GM12878 (cell line): ENCODE measurements at regions not wholly inside any gene's neighbourhood (a gene's known extent, or its start where the extent isn't known, plus 50 kb on each side); places are given as distances from the start of the nearest gene placed in this dataset.

Experiments used
- ATAC-seq: fragments of 200-7000 bp; cut with Tn5 transposase; 3 replicates; pipeline ENCODE4 v1.9.1; 2020; ENCODE audit warnings: mild to moderate bottlenecking, moderate library complexity
- BruUV-seq: library from RNA; stranded (reverse); fragments of 400-500 nt; replicated peaks from 2 replicates; lab custom pipeline; 2021; lab: Mats Ljungman, UMichigan
- CTCF ChIA-PET: fragments of 300-600 bp; sonication (Branson Sonifier 250); formaldehyde crosslinking; extraction: SDS; loops from one replicate; lab custom pipeline; 2021; ENCODE audit warnings: inconsistent platforms; lab: Yijun Ruan, JAX
- POLR2A ChIA-PET: fragments of 350-600 bp; formaldehyde crosslinking; extraction: SDS; loops from one replicate; lab custom pipeline; 2021; ENCODE audit warnings: inconsistent platforms; lab: Charles Lee
- RAD21 ChIA-PET: fragments of 300-600 bp; sonication (Branson Sonifier 250); formaldehyde crosslinking; loops from one replicate; lab custom pipeline; 2023; ENCODE audit warnings: antibody characterized with exemption; ENCODE audit not compliant: unreplicated experiment; lab: Charles Lee
- SMC1A ChIA-PET: fragments of 300-600 bp; sonication (Branson Sonifier 250); formaldehyde crosslinking; loops from one replicate; lab custom pipeline; 2023; ENCODE audit not compliant: unreplicated experiment, uncharacterized antibody; lab: Charles Lee
- DNase-seq: peaks from one replicate; pipeline ENCODE4 v3.0.0-alpha.2; 2011; ENCODE audit warnings: low read depth, low spot score
- FAIRE-seq: peaks from 3 replicates; lab custom pipeline; 2011; peaks lifted over from hg19 to GRCh38; lab: Jason Lieb, UNC
- H2AFZ ChIP-seq: 2 replicates; pipeline ENCODE4 v1.6.0; 2011; ENCODE audit warnings: low read depth, low read length, control low read depth; ENCODE audit not compliant: control insufficient read depth
- H3K27ac ChIP-seq: 2 replicates; pipeline ENCODE4 v1.5.1; 2011; ENCODE audit warnings: control low read depth; ENCODE audit not compliant: control insufficient read depth, insufficient read depth
- H3K27me3 ChIP-seq, 2 experiments: replicated peaks in 1 of 2; 2 replicates each; pipeline versions ENCODE4 v1.6.0 to v1.6.1; 2011; ENCODE audit warnings: low read length in 1 of 2; ENCODE audit not compliant: control insufficient read depth in 2 of 2, insufficient read depth in 2 of 2
- H3K36me3 ChIP-seq, 2 experiments: 2 replicates each; pipeline ENCODE4 v1.5.1; 2011; ENCODE audit warnings: low read length in 1 of 2; ENCODE audit not compliant: control insufficient read depth in 2 of 2, insufficient read depth in 2 of 2
- H3K4me1 ChIP-seq: 2 replicates; pipeline ENCODE4 v1.6.1; 2011; ENCODE audit warnings: mild to moderate bottlenecking, low read length, moderate library complexity, mixed read lengths; ENCODE audit not compliant: control insufficient read depth, insufficient read depth
- H3K4me2 ChIP-seq: 2 replicates; pipeline ENCODE4 v1.6.0; 2011; ENCODE audit warnings: control low read depth; ENCODE audit not compliant: control insufficient read depth, insufficient read depth
- H3K4me3 ChIP-seq: fragments of 200-600 bp; sonication (generic); 2 replicates; pipeline ENCODE4 v1.5.1; 2016
- H3K79me2 ChIP-seq: 2 replicates; pipeline ENCODE4 v1.6.0; 2011; ENCODE audit warnings: low read length; ENCODE audit not compliant: control insufficient read depth, insufficient read depth
- H3K9ac ChIP-seq: 2 replicates; pipeline ENCODE4 v1.8.0; 2011; ENCODE audit warnings: low read length, control low read depth, mixed read lengths; ENCODE audit not compliant: control insufficient read depth, insufficient read depth
- H3K9me3 ChIP-seq: replicated peaks from 3 replicates; pipeline ENCODE4 v1.5.1; 2011; ENCODE audit warnings: mild to moderate bottlenecking, low read length; ENCODE audit not compliant: control insufficient read depth, insufficient read depth
- H4K20me1 ChIP-seq: 2 replicates; pipeline ENCODE4 v1.6.0; 2011; ENCODE audit not compliant: control insufficient read depth, insufficient read depth
- ATF2 ChIP-seq: IDR thresholded peaks from 2 replicates; pipeline ENCODE4 v1.6.1; 2012; ENCODE audit warnings: low read length, inconsistent platforms
- BCL3 ChIP-seq: IDR thresholded peaks from 2 replicates; pipeline ENCODE4 v1.6.1; 2011; ENCODE audit warnings: borderline replicate concordance, low read depth, mild to moderate bottlenecking, moderate library complexity, low read length; ENCODE audit not compliant: insufficient read depth, poor library complexity, severe bottlenecking
- CBFB ChIP-seq: IDR thresholded peaks from 2 replicates; pipeline ENCODE4 v1.6.1; 2016; ENCODE audit warnings: antibody characterized with exemption, low read depth
- CHD1 ChIP-seq: IDR thresholded peaks from 2 replicates; pipeline ENCODE4 v1.6.1; 2012; ENCODE audit warnings: low read depth, low read length, improper control_type of control experiment
- CHD4 ChIP-seq: fragments of 200-600 bp; sonication (generic); IDR thresholded peaks from 2 replicates; pipeline ENCODE4 v1.6.1; 2016; ENCODE audit warnings: mild to moderate bottlenecking
- FOS ChIP-seq: IDR thresholded peaks from 3 replicates; pipeline ENCODE4 v1.6.1; 2011; ENCODE audit warnings: borderline replicate concordance; ENCODE audit not compliant: insufficient read length; ENCODE audit errors: extremely low read depth
- FOXM1 ChIP-seq: IDR thresholded peaks from 2 replicates; pipeline ENCODE4 v1.6.1; 2012; ENCODE audit warnings: low read depth, mild to moderate bottlenecking, inconsistent platforms, low read length, moderate library complexity
- KLF5 ChIP-seq: fragments of 450-650 bp; IDR thresholded peaks from 2 replicates; pipeline ENCODE4 v1.6.1; 2014; ENCODE audit warnings: mild to moderate bottlenecking; ENCODE audit not compliant: partially characterized antibody
- NBN ChIP-seq: fragments of 450-650 bp; IDR thresholded peaks from 2 replicates; pipeline ENCODE4 v1.6.1; 2016
- PKNOX1 ChIP-seq: fragments of 450-650 bp; IDR thresholded peaks from 2 replicates; pipeline ENCODE4 v1.6.1; 2016; ENCODE audit warnings: mild to moderate bottlenecking
- RBBP5 ChIP-seq: fragments of 200-600 bp; sonication (generic); conservative IDR thresholded peaks from 2 replicates; pipeline ENCODE4 v1.6.1; 2016
- SP1 ChIP-seq: IDR thresholded peaks from one replicate; pipeline ENCODE4 v1.6.1; 2011; ENCODE audit warnings: low read depth, low read length
- STAT3 ChIP-seq: IDR thresholded peaks from 2 replicates; pipeline ENCODE4 v1.6.1; 2011; ENCODE audit warnings: low read depth, low read length, improper control_type of control experiment
- TBL1XR1 ChIP-seq: IDR thresholded peaks from 2 replicates; pipeline ENCODE4 v1.6.1; 2012; ENCODE audit warnings: low read depth, low read length, improper control_type of control experiment
- ZBED1 ChIP-seq: IDR thresholded peaks from 2 replicates; pipeline ENCODE4 v1.6.1; 2016; ENCODE audit warnings: borderline replicate concordance
- WGBS: methylation state at CpG from one replicate; pipeline ENCODE4 v1.1.6; 2016; ENCODE audit warnings: low lambda C conversion rate; ENCODE audit not compliant: insufficient replicate concordance, insufficient coverage; ENCODE audit errors: missing lambda C conversion rate; 5-methylcytosine and 5-hydroxymethylcytosine counted together
- in situ Hi-C: fragments of 300-500 bp; cut with MboI; formaldehyde crosslinking; loops from 9 replicates; pipeline ENCODE4 v1.14.3; 2018; ENCODE audit warnings: mixed read lengths
- intact Hi-C: fragments of 100-400 bp; cut with micrococcal nuclease; formaldehyde crosslinking; loops from one replicate; pipeline ENCODE4 v1.14.2; 2022; ENCODE audit not compliant: unreplicated experiment

GRCh38 chr7:81498176-81498575 lies 271.7 kb downstream of the HGF start:
- intact Hi-C loops (loop anchor here (5.0 to 10.0 kb wide), 2 partner anchors 737 to 1229 kb away; no protein-coding TSS in a partner anchor), in situ Hi-C loops (loop anchor here (25.0 kb wide), 1 partner anchor 739 kb away; no protein-coding TSS in a partner anchor)
- Histone ChIP-seq H3K9ac (no peak overlapping the region), H3K4me2 (no peak overlapping the region), H3K36me3 (no peaks in the 10 kb centered on the region), H3K4me1 (no peaks in the 10 kb centered on the region), H3K27me3 (no peaks in the 10 kb centered on the region; a peak in 1 of 4 replicates), H3K79me2 (no peaks in the 10 kb centered on the region), H3K9me3 (no peaks in the 10 kb centered on the region), H3K4me3 (no peak overlapping the region), H3K27ac (no peak overlapping the region), H4K20me1 (no peaks in the 10 kb centered on the region), H2AFZ (no peak overlapping the region)
- no peak for TF ChIP-seq ZBED1
- no peak for TF ChIP-seq SP1
- TF ChIP-seq CHD1 = no peak
- no peak for TF ChIP-seq FOS
- no peak for TF ChIP-seq CHD4
- no peak for TF ChIP-seq TBL1XR1
- no peak for TF ChIP-seq RBBP5
- no peak for TF ChIP-seq FOXM1
- TF ChIP-seq BCL3 = no peak
- no peak for TF ChIP-seq KLF5
- no peak for TF ChIP-seq ATF2
- TF ChIP-seq STAT3 = no peak
- TF ChIP-seq NBN = no peak
- no peak for TF ChIP-seq PKNOX1
- TF ChIP-seq CBFB = no peak
- ATAC-seq (no peak), FAIRE-seq (no peak), DNase-seq (no peak)
- POLR2A ChIA-PET = interaction anchor here (0.6 kb wide), 2 partner anchors 272 to 1183 kb away, joined by 3 read pairs; no protein-coding TSS in a partner anchor
- no TSS peak for BruUV-seq
- CTCF ChIA-PET = interaction anchor here (0.6 to 5.7 kb wide), 17 partner anchors 14 to 1232 kb away, joined by 3 to 96 read pairs (median 6); partner anchors contain the start of gene HGF
- SMC1A ChIA-PET = interaction anchor here (0.6 to 5.8 kb wide), 12 partner anchors 9 to 1231 kb away, joined by 3 to 89 read pairs (median 4); no protein-coding TSS in a partner anchor
- RAD21 ChIA-PET = interaction anchor here (0.9 to 4.8 kb wide), 9 partner anchors 7 to 1231 kb away, joined by 4 to 54 read pairs (median 15); no protein-coding TSS in a partner anchor
- WGBS = 12% methylated on average over 1 of the region's 1 CpG
